Glomerular endothelial cell (primary cell): ENCODE measurements at regions not wholly inside any gene's neighbourhood (a gene's known extent, or its start where the extent isn't known, plus 50 kb on each side); places are given as distances from the start of the nearest gene placed in this dataset.

Experiments
- DNase-seq: peaks from one replicate; pipeline ENCODE4 v3.0.0-alpha.2; 2011; ENCODE audit warnings: low read depth, low spot score; ENCODE audit errors: extremely low read depth

DNA sequence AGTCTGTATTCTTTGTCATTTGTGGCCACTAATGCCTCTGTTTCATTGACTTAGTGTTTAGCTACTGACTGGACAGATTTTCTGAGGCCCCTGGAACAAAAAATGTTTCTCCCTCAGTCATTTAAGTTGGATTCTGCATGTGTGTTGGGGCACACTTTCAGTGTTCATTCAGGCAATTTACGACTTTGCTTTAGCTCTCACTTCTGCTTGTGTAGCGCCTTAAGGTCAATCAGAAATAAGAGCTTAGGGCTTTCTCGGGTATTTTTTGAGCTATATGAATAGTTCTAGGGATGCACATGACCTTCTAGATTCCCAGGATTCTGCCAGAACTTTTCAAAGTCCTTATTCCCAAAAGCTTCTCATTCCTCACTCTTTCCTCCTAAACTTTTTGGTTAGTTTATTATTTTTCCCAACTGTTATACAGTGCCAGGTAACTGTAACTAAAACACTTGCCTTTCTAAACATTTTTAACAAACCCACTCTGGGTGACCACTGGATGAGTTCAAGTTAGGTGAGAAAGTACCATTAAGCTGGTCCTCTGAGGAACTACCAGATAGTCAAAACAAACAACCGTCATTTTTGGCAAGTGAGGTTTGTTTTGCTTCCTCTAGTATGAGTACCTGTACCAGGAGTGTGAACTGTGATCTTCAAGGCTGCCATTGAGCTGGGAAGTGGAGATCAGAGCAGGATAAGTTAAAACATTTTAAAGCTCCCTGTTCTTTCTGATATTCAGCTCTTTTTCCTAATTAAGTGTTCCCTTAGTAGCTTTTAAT is 571.3 kb upstream of the TLE4 start:
- DNase-seq, result no peak

DNA sequence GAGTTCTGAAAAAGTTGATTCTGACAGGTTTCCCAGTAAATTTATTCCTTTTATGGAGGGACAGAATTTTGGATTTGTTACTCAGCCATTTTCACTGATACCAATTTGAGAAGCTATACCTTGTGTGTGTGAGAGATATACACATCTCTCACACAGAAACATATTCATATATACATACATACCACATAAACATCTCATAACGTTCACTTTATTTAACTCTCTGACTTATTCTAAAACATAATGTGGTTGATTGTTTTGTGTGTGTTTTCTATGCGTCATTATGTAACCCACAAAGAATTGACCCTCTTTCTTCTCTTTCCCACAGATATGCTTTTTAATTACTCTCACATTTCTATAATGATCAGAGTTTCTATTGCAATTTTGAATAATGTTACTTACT is 570.8 kb upstream of the TLE4 start:
- DNase-seq, result no peak

DNA sequence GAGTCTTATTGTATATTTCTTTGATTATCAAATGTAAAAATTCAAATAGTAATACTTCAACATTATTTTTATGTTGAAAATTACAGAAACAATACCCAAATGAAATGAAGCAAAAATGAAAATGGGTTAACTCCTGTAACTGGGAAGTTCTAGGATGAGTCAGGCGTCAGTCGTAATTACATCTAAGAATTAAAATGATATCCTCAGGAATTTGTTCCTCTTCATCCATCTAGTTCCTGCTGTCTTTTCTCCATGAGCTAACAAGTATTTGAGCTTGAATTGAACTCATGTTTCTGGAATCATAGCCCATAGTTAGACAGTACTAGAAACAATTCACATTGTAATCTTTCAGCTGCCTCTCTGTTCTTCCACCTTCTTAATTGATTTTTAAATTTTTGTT is 568.3 kb upstream of the TLE4 start:
- DNase-seq, result no peak

GRCh38 chr9:79004032-79004431 is 567.7 kb upstream of the TLE4 start:
- DNase-seq, result no peak

GRCh38 chr9:79006546-79006945 is 565.2 kb upstream of the TLE4 start:
- no peak for DNase-seq

- no peak for DNase-seq
Observed at GRCh38 chr9:79007701-79008483, 563.9 kb upstream of the TLE4 start.

DNA sequence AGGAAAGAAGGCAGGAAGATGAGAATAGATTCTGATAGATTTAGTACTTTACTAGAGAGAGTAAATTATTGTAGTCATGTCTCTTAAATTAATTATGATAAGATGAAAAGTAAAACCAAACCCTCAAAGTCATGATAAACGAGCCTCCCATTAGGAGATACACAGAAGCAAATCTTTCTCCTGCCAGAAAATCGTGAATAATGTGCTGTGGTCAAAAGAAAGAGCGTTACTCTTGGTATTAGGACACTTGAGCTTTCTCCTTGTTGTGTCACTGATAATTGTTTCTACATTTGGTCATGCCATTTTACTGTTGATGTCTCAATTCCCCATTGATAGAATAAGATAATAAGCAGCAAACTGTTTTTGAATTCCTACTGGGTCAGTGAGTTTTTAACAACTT is 562.8 kb upstream of the TLE4 start:
- DNase-seq, result no peak

DNA sequence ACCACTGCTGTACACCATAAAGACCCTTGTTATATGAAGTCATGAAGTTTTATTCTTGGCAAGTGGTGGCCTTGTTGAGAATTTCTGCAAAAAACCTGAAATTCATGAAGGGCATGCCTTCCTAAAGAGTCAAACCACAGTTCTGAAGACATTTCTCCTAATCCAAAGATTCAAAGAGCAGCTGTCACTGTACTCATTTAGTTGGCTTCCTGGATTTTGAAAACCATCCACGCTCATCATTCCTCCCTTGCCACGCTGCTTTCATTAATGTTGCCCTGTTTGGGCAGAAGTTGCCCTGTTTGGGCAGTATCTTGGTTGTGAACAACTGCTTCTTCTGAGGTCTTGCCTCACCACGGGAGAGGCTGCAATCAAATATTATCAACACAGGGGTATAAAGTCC is 560.3 kb upstream of the TLE4 start:
- no peak for DNase-seq

- DNase-seq, result peak; percentile 29
Observed at GRCh38 chr9:79012561-79012960, 559.2 kb upstream of the TLE4 start.

DNA sequence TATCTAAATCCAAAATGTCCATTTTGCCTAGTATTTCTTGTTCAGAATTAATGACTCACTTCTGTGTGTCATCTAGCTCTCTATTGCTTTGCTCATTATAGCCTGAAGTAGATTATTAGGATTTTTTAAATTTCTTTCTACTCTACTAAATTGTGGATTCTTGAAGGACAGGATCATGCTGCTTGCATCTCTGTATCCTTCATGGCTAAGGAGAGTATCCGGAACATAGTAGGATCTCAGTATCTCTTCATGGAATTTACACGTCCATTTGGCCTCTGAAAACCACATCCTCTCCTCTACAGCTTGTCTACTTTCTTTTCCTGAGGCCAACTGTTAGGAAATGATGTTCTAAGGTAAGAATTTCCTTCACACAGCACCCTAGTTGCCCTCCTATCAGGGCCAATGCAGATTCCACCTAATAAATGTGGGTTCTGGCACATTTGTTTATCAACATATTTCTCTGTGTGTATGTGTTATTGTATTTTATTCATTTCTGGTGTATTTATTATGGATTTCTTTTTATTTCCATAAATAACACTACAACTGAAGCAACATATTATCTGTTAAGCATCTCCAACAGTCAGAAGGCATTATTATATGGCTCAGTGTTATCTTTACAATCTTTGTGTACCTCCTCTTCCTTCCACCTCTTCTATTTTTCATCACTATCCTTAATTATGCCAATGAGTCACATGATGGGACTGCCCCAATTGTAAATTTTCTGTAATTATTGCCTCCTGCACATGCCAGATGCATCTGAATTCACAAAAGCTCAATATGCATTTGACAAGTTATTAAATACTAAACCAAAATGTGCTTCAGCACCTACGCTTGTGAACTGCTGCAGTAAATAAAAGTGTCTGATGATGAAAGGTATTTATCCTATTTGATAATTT is 557.8 kb upstream of the TLE4 start:
- DNase-seq, result peak; percentile 55

DNA sequence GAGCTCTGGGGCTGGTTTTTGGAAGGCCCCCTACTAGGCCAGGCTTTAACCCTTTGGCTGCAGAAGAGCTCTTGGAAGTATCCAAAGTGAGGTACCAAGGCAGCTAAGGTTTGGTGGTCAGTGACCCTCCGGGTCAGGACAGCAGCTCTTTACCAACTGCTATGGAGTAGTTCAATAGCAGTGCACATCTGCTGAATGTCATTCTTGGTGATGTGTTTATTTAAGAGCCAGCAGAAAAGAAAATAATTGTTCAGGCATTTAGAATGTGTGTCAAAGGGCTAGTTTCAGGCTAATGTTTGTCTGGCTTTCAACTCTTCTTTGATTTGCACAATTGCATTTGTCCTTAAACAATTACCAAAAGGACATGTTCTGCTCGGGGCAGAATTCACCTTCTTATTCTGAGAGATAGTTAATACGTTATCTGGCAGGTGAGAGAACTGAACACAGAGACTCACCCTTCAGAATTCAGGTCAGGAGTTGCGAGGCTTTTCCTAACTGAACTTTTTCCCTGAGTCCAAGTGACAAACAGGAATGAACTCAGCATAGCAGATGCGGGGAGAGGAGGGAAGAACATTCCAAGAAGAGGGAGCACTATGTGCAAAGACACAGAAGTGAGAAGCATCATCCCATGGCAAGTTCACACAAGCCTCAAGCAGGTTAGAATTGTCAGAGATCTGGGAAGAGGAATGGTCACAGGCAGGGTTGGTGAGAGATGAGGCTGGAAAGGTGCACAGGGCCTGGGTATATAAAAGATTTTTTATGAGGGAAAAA is 556.7 kb upstream of the TLE4 start:
- DNase-seq, result no peak

GRCh38 chr9:79015951-79016350 is 555.8 kb upstream of the TLE4 start:
- DNase-seq, result no peak

GRCh38 chr9:79020276-79020675 is 551.5 kb upstream of the TLE4 start:
- DNase-seq, result no peak

- no peak for DNase-seq
Observed at GRCh38 chr9:79021084-79021483, 550.7 kb upstream of the TLE4 start.

GRCh38 chr9:79023134-79023580 is 548.6 kb upstream of the TLE4 start:
- DNase-seq, result peak; percentile 48

DNA sequence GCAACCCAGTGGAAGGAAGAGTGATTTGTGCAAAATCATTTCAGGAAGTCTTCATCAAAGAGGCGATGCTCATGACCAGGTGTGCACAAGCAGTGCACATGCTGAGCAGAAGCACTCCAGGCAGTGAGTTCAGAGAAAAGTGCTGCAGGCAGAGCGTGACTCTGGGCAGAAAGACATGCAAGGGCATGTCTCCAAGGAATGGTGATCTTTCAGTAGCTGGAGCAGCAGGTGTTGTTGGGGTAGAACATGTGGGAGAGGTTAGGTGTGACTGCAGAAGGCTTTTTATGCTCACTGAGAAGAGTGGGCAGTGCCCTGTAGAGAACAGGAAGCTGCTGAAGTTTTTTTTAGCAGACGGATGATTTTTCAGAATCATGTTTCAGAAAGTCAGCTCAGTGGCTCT is 545.4 kb upstream of the TLE4 start:
- DNase-seq, result no peak

GRCh38 chr9:79028101-79028500 is 543.7 kb upstream of the TLE4 start:
- no peak for DNase-seq

- no peak for DNase-seq
Observed at GRCh38 chr9:79034583-79034982, 537.2 kb upstream of the TLE4 start.

DNA sequence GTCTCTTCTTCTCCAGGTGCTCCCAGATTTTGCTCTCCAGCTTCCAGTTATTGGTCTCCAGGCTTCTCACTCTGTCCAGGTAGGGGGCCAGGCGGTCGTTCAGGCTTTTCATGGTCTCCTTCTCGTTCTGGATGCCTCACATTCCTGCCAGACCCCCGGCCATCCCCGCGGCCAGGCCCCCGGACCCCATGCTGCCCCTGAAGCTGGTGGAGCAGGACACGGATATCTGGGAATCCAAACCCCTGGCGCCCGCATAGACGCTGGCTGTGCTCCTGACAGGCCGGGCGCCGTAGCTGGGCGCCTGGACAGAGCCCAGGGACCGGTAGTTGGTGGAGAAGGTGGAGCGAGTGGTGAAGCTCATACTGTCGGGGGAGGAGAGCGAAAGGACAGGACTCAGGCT is 534.4 kb upstream of the TLE4 start:
- DNase-seq, result no peak

- no peak for DNase-seq
Observed at GRCh38 chr9:79040671-79041070, 531.1 kb upstream of the TLE4 start.
